ENCODE measurements at regions not wholly inside any gene's neighbourhood (a gene's known extent, or its start where the extent isn't known, plus 50 kb on each side); places are given as distances from the start of the nearest gene placed in this dataset.

- WGBS (ENCODE audit: low lambda C conversion rate, missing lambda C conversion rate), result 94% methylated on average over 1 of the region's 1 CpG
- Histone ChIP-seq H3K9me2 (replicated peaks; ENCODE audit: insufficient read depth) (no peaks in the 10 kb centered on the region), H3K4me3 (no peak overlapping the region), H3K79me2 (no peaks in the 10 kb centered on the region), H3K27me3 (no peaks in the 10 kb centered on the region), H3K27ac (no peak overlapping the region), H3K36me3 (replicated peaks; ENCODE audit: insufficient read depth, low read depth) (no peaks in the 10 kb centered on the region), H3K9me3 (ENCODE audit: low read depth) (no peaks in the 10 kb centered on the region), H4K20me1 (ENCODE audit: insufficient read depth, poor library complexity, severe bottlenecking) (no peaks in the 10 kb centered on the region), H3K4me2 (no peak overlapping the region), H2AFZ (no peak overlapping the region), H3K4me1 (ENCODE audit: insufficient read depth) (no peaks in the 10 kb centered on the region)
- TF ChIP-seq EZH2phosphoT487 (IDR thresholded peaks at IDR 0.05; ENCODE audit: low read depth, severe bottlenecking, unreplicated experiment), result no peak
- TF ChIP-seq EZH2 (IDR thresholded peaks at IDR 0.05; ENCODE audit: borderline replicate concordance), result no peak
- no peak for TF ChIP-seq CTCF (IDR thresholded peaks at IDR 0.05; ENCODE audit: poor library complexity)
- DNase-seq (ENCODE audit: low spot score), result no peak
Measured at GRCh38 chr5:116363780-116364179, 210.8 kb downstream of the SEMA6A start.

GRCh38 chr5:116361979-116362577, 212.5 kb downstream of the SEMA6A start:
- H3K79me2 ChIP-seq, result no peaks in the 10 kb centered on the region
- no peaks in the 10 kb centered on the region for H4K20me1 ChIP-seq (ENCODE audit: insufficient read depth, poor library complexity, severe bottlenecking)
- no peak overlapping the region for H3K4me3 ChIP-seq
- no peak for DNase-seq (ENCODE audit: low spot score)
- no peaks in the 10 kb centered on the region for H3K36me3 ChIP-seq (replicated peaks; ENCODE audit: insufficient read depth, low read depth)
- no peaks in the 10 kb centered on the region for H3K4me1 ChIP-seq (ENCODE audit: insufficient read depth)
- H3K4me2 ChIP-seq, result peak overlapping the region; percentile 83
- H3K27me3 ChIP-seq, result no peaks in the 10 kb centered on the region
- 86% methylated on average over 6 of the region's 6 CpGs for WGBS (ENCODE audit: low lambda C conversion rate, missing lambda C conversion rate)
- H3K9me3 ChIP-seq (ENCODE audit: low read depth), result no peaks in the 10 kb centered on the region
- no peaks in the 10 kb centered on the region for H3K9me2 ChIP-seq (replicated peaks; ENCODE audit: insufficient read depth)
- no peak overlapping the region for H3K27ac ChIP-seq
- TF ChIP-seq EZH2phosphoT487 (IDR thresholded peaks at IDR 0.05; ENCODE audit: low read depth, severe bottlenecking, unreplicated experiment) (no peak), EZH2 (IDR thresholded peaks at IDR 0.05; ENCODE audit: borderline replicate concordance) (no peak), CTCF (IDR thresholded peaks at IDR 0.05; ENCODE audit: poor library complexity) (no peak)
- peak overlapping the region; percentile 26 for H2AFZ ChIP-seq

GRCh38 chr5:116361171-116361967, 213.3 kb downstream of the SEMA6A start:
- H3K27ac ChIP-seq, result no peak overlapping the region
- H3K4me1 ChIP-seq (ENCODE audit: insufficient read depth), result no peaks in the 10 kb centered on the region
- H3K4me2 ChIP-seq, result peak overlapping the region; percentile 83
- no peaks in the 10 kb centered on the region for H3K9me3 ChIP-seq (ENCODE audit: low read depth)
- no peaks in the 10 kb centered on the region for H3K79me2 ChIP-seq
- H3K36me3 ChIP-seq (replicated peaks; ENCODE audit: insufficient read depth, low read depth), result no peaks in the 10 kb centered on the region
- peak overlapping the region; percentile 1 for H3K4me3 ChIP-seq
- no peak for TF ChIP-seq EZH2 (IDR thresholded peaks at IDR 0.05; ENCODE audit: borderline replicate concordance)
- peak; percentile 17 for TF ChIP-seq CTCF (IDR thresholded peaks at IDR 0.05; ENCODE audit: poor library complexity)
- no peak for TF ChIP-seq EZH2phosphoT487 (IDR thresholded peaks at IDR 0.05; ENCODE audit: low read depth, severe bottlenecking, unreplicated experiment)
- DNase-seq (ENCODE audit: low spot score), result peak; percentile 67
- H2AFZ ChIP-seq, result peak overlapping the region; percentile 26
- H4K20me1 ChIP-seq (ENCODE audit: insufficient read depth, poor library complexity, severe bottlenecking), result no peaks in the 10 kb centered on the region
- WGBS (ENCODE audit: low lambda C conversion rate, missing lambda C conversion rate), result 16% methylated on average over 47 of the region's 53 CpGs
- H3K27me3 ChIP-seq, result no peaks in the 10 kb centered on the region
- no peaks in the 10 kb centered on the region for H3K9me2 ChIP-seq (replicated peaks; ENCODE audit: insufficient read depth)
